ENCODE measurements at regions not wholly inside any gene's neighbourhood (a gene's known extent, or its start where the extent isn't known, plus 50 kb on each side); places are given as distances from the start of the nearest gene placed in this dataset.

GRCh38 chr11:71330996-71331395, 78.6 kb upstream of the SHANK2 start (continued):
- no peak for TF ChIP-seq KLF1 (tag; IDR thresholded peaks at IDR 0.05)
- TF ChIP-seq, protein P1, sequence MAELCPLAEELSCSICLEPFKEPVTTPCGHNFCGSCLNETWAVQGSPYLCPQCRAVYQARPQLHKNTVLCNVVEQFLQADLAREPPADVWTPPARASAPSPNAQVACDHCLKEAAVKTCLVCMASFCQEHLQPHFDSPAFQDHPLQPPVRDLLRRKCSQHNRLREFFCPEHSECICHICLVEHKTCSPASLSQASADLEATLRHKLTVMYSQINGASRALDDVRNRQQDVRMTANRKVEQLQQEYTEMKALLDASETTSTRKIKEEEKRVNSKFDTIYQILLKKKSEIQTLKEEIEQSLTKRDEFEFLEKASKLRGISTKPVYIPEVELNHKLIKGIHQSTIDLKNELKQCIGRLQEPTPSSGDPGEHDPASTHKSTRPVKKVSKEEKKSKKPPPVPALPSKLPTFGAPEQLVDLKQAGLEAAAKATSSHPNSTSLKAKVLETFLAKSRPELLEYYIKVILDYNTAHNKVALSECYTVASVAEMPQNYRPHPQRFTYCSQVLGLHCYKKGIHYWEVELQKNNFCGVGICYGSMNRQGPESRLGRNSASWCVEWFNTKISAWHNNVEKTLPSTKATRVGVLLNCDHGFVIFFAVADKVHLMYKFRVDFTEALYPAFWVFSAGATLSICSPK (IDR thresholded peaks at IDR 0.05; ENCODE audit: borderline replicate concordance), result no peak
- no peak for TF ChIP-seq E2F3 (CRISPR knock-in tag; IDR thresholded peaks at IDR 0.05)
- no peak for TF ChIP-seq DIDO1 (tag; IDR thresholded peaks at IDR 0.05; ENCODE audit: low read depth)
- no peak for TF ChIP-seq POLR2H (tag; IDR thresholded peaks at IDR 0.05; ENCODE audit: low read depth)

DNA sequence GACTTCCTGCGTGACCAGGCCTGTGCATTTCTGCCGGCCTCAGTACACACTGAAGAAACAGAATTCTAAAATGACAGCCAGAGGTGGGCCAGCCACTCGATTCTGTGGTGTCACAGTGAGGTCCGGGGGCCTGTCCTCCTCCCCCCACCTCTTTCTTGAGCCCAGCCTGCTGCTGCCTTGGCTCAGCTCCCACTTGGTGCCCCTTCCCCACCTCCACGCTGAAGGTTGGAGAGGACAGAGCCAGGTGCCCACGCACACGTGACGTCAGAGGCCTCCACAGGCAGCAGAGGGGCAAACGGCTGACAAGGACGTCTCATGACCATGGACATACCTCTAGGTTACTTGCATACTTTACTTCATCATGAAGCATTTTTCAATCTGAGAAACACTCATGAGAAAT, 78.0 kb upstream of the SHANK2 start:
- CTCF ChIA-PET (ENCODE audit: low intra/inter-chr PET ratio), result no interaction called here
- no TSS peak for BruUV-seq (replicated peaks)
- 3% methylated on average over 10 of the region's 10 CpGs for WGBS (ENCODE audit: insufficient coverage, low coverage, missing lambda C conversion rate)
- POLR2A ChIA-PET, result no interaction called here
- FAIRE-seq (no peak), DNase-seq (ENCODE audit: extremely low read depth in 1 of 4, low spot score in 3 of 4) (no peak), ATAC-seq (no peak)
- in situ Hi-C loops (cut with MboI), result no loop called here
- Histone ChIP-seq H3K79me2 (ENCODE audit: control insufficient read depth, insufficient read depth, low read length) (no peaks in the 10 kb centered on the region), H3K9me3 (replicated peaks; ENCODE audit: control insufficient read depth, insufficient read depth, low read depth, low read length) (no peaks in the 10 kb centered on the region), H3K27ac (ENCODE audit: extremely low read depth, low read depth, low read length) (no peak overlapping the region), H3K4me3 (no peak overlapping the region), H2AFZ (ENCODE audit: low read depth, low read length) (no peak overlapping the region), H3K36me3 (ENCODE audit: control insufficient read depth, insufficient read depth, low read length) (no peaks in the 10 kb centered on the region), H3K4me1 (replicated peaks in 1 of 2; ENCODE audit: control insufficient read depth in 2 of 2, insufficient read depth in 2 of 2, low read length in 2 of 2) (no peaks in the 10 kb centered on the region; a peak in 1 of 5 replicates), H4K20me1 (replicated peaks; ENCODE audit: control insufficient read depth, insufficient read depth, low read length) (no peaks in the 10 kb centered on the region), H3K4me2 (ENCODE audit: insufficient read depth, low read length) (no peak overlapping the region), H3K27me3 (ENCODE audit: control insufficient read depth in 2 of 2, insufficient read depth in 2 of 2, low read length in 2 of 2) (peaks cover 0 to 25% of the 10 kb centered on the region in 2 experiments; a peak in 2 of 5 replicates), H3K9ac (ENCODE audit: insufficient read depth in 1 of 2, low read depth in 2 of 2, low read length in 2 of 2) (no peak overlapping the region), H3K9me1 (ENCODE audit: control insufficient read depth, insufficient read depth, low read length) (no peaks in the 10 kb centered on the region)
- no peak for TF ChIP-seq NR1H2 (CRISPR knock-in tag; IDR thresholded peaks at IDR 0.05)
- intact Hi-C loops (cut with micrococcal nuclease), result no loop called here
